Fibroblast of skin of left biceps (primary cell): ENCODE measurements at regions not wholly inside any gene's neighbourhood (a gene's known extent, or its start where the extent isn't known, plus 50 kb on each side); places are given as distances from the start of the nearest gene placed in this dataset.

ENCODE experiments used
- DNase-seq, 2 experiments: peaks; one replicate each; pipeline ENCODE4 v3.0.0-alpha.2; 2013; ENCODE audit warnings: low read depth in 2 of 2

GRCh38 chr13:105798541-105798940, 736.9 kb downstream of the EFNB2 start:
- no peak for DNase-seq

GRCh38 chr13:105796081-105796480, 739.4 kb downstream of the EFNB2 start:
- DNase-seq: no peak

GRCh38 chr13:105790923-105791322, 744.5 kb downstream of the EFNB2 start:
- no peak for DNase-seq

GRCh38 chr13:105788530-105788929, 746.9 kb downstream of the EFNB2 start:
- no peak for DNase-seq

- no peak for DNase-seq
Observed at GRCh38 chr13:105787632-105788031, 747.8 kb downstream of the EFNB2 start.

GRCh38 chr13:105785436-105785835, 750.0 kb downstream of the EFNB2 start:
- DNase-seq: no peak

- DNase-seq: no peak
Observed at GRCh38 chr13:105783261-105783660, 752.2 kb downstream of the EFNB2 start.

GRCh38 chr13:105778196-105778595, 757.3 kb downstream of the EFNB2 start:
- DNase-seq: no peak

- no peak for DNase-seq
Observed at GRCh38 chr13:105774739-105775460, 760.6 kb downstream of the EFNB2 start.

GRCh38 chr13:105773863-105774538, 761.5 kb downstream of the EFNB2 start:
- no peak for DNase-seq

- DNase-seq: no peak
Observed at GRCh38 chr13:105773241-105773640, 762.2 kb downstream of the EFNB2 start.

- peak in 1 of 2 experiments; percentile 20 for DNase-seq
Observed at GRCh38 chr13:105764486-105764885, 771.0 kb downstream of the EFNB2 start.

- DNase-seq: no peak
Observed at GRCh38 chr13:105763851-105764250, 771.6 kb downstream of the EFNB2 start.

GRCh38 chr13:105762096-105762495, 773.4 kb downstream of the EFNB2 start:
- DNase-seq: no peak

- DNase-seq: no peak
Observed at GRCh38 chr13:105758918-105759860, 776.3 kb downstream of the EFNB2 start.

GRCh38 chr13:105740739-105741138, 794.7 kb downstream of the EFNB2 start:
- no peak for DNase-seq

GRCh38 chr13:105737688-105738087, 797.8 kb downstream of the EFNB2 start:
- no peak for DNase-seq

- no peak for DNase-seq
Observed at GRCh38 chr13:105735281-105735680, 800.2 kb downstream of the EFNB2 start.

- DNase-seq: no peak
Observed at GRCh38 chr13:105732806-105733529, 802.5 kb downstream of the EFNB2 start.

- no peak for DNase-seq
Observed at GRCh38 chr13:105725887-105726286, 809.6 kb downstream of the EFNB2 start.

- peak; percentile 5 for DNase-seq
Observed at GRCh38 chr13:105721016-105721415, 814.4 kb downstream of the EFNB2 start.

GRCh38 chr13:105719859-105720258, 815.6 kb downstream of the EFNB2 start:
- DNase-seq: no peak
